GM19035 (cell line): ENCODE measurements at regions not wholly inside any gene's neighbourhood (a gene's known extent, or its start where the extent isn't known, plus 50 kb on each side); places are given as distances from the start of the nearest gene placed in this dataset.
"Not testable (repeated sequence)": the region's sequence is repeated elsewhere in the genome, so short reads cannot be mapped to it uniquely, and the experiment has no call there.

Experiments
- ATAC-seq: cut with Tn5 transposase; IDR thresholded peaks from one replicate; pipeline ENCODE4 v1.9.1; 2021; ENCODE audit not compliant: unreplicated experiment

GRCh38 chr3:157921811-157922210 lies 184.4 kb downstream of the SHOX2 start:
- no peak for ATAC-seq

- ATAC-seq: no peak
Observed at GRCh38 chr3:157920822-157921700, 185.2 kb downstream of the SHOX2 start.

GRCh38 chr3:157919319-157919887 lies 186.8 kb downstream of the SHOX2 start:
- no peak for ATAC-seq

GRCh38 chr3:157918402-157918801 lies 187.8 kb downstream of the SHOX2 start:
- no peak for ATAC-seq

GRCh38 chr3:157916672-157917071 lies 189.5 kb downstream of the SHOX2 start:
- no peak for ATAC-seq

- ATAC-seq: no peak
Observed at GRCh38 chr3:157914882-157915281, 191.3 kb downstream of the SHOX2 start.

- ATAC-seq: no peak
Observed at GRCh38 chr3:157913741-157914150, 192.5 kb downstream of the SHOX2 start.

GRCh38 chr3:157912514-157913451 lies 193.4 kb downstream of the SHOX2 start:
- ATAC-seq: no peak

- ATAC-seq: no peak
Observed at GRCh38 chr3:157906627-157907026, 199.6 kb downstream of the SHOX2 start.

GRCh38 chr3:157905885-157906284 lies 200.3 kb downstream of the SHOX2 start:
- ATAC-seq: no peak

GRCh38 chr3:157902680-157903079 lies 203.5 kb downstream of the SHOX2 start:
- ATAC-seq: not testable (repeated sequence)

GRCh38 chr3:157888040-157888439 lies 218.2 kb downstream of the SHOX2 start:
- no peak for ATAC-seq

- ATAC-seq: no peak
Observed at GRCh38 chr3:157876556-157876955, 229.7 kb downstream of the SHOX2 start.

- ATAC-seq: no peak
Observed at GRCh38 chr3:157872902-157873301, 233.3 kb downstream of the SHOX2 start.

GRCh38 chr3:157871838-157872460 lies 234.3 kb downstream of the SHOX2 start:
- no peak for ATAC-seq

GRCh38 chr3:157871248-157871647 lies 235.0 kb downstream of the SHOX2 start:
- no peak for ATAC-seq

- ATAC-seq: no peak
Observed at GRCh38 chr3:157868946-157869345, 237.3 kb downstream of the SHOX2 start.

- ATAC-seq: no peak
Observed at GRCh38 chr3:157868196-157868595, 238.0 kb downstream of the SHOX2 start.

- peak; percentile 88 for ATAC-seq
Observed at GRCh38 chr3:157865352-157866000, 240.7 kb downstream of the SHOX2 start.

GRCh38 chr3:157861076-157861765 lies 245.0 kb downstream of the SHOX2 start:
- no peak for ATAC-seq
